Activated CD4-positive, alpha-beta memory T cell treated with anti-CD3 and anti-CD28 coated beads for 36 hours (primary cell): ENCODE measurements at regions not wholly inside any gene's neighbourhood (a gene's known extent, or its start where the extent isn't known, plus 50 kb on each side); places are given as distances from the start of the nearest gene placed in this dataset.

Source experiments
- CTCF ChIA-PET: fragments of 350-600 bp; sonication (Branson Sonifier 250); formaldehyde crosslinking; loops from one replicate; lab custom pipeline; 2021; ENCODE audit warnings: antibody characterized with exemption, inconsistent platforms; lab: Charles Lee
- POLR2A ChIA-PET: fragments of 350-600 bp; sonication (Branson Sonifier 250); formaldehyde crosslinking; loops from one replicate; lab custom pipeline; 2021; ENCODE audit warnings: antibody characterized with exemption; lab: Charles Lee
- DNase-seq: peaks from one replicate; pipeline ENCODE4 v3.0.0-alpha.2; 2020
- H3K27ac Mint-ChIP-seq: one replicate; pipeline ENCODE4 v1.8.0; 2021; ENCODE audit warnings: mixed read lengths
- H3K27me3 Mint-ChIP-seq: one replicate; pipeline ENCODE4 v1.8.0; 2021; ENCODE audit warnings: mixed read lengths
- H3K36me3 Mint-ChIP-seq: one replicate; pipeline ENCODE4 v1.8.0; 2021; ENCODE audit warnings: mixed read lengths
- H3K4me1 Mint-ChIP-seq: one replicate; pipeline ENCODE4 v1.8.0; 2021; ENCODE audit warnings: low read depth, mixed read lengths
- H3K4me3 Mint-ChIP-seq: one replicate; pipeline ENCODE4 v1.8.0; 2021; ENCODE audit warnings: mild to moderate bottlenecking, mixed read lengths
- H3K9me3 Mint-ChIP-seq: one replicate; pipeline ENCODE4 v1.8.0; 2021; ENCODE audit warnings: mixed read lengths
- intact Hi-C: fragments of 100-400 bp; cut with micrococcal nuclease; formaldehyde crosslinking; loops from one replicate; pipeline ENCODE4 v1.15.1; 2023

- no peak overlapping the region for H3K4me3 Mint-ChIP-seq
- H3K27me3 Mint-ChIP-seq: no peaks in the 10 kb centered on the region
- DNase-seq: no peak
- H3K36me3 Mint-ChIP-seq: no peaks in the 10 kb centered on the region
- H3K9me3 Mint-ChIP-seq: no peaks in the 10 kb centered on the region
- no peak overlapping the region for H3K27ac Mint-ChIP-seq
- no peaks in the 10 kb centered on the region for H3K4me1 Mint-ChIP-seq
- ChIA-PET CTCF (no interaction called here), POLR2A (no interaction called here)
- intact Hi-C loops: no loop called here
Observed at GRCh38 chr11:127249576-127249975, 249.0 kb upstream of the KIRREL3 start.

DNA sequence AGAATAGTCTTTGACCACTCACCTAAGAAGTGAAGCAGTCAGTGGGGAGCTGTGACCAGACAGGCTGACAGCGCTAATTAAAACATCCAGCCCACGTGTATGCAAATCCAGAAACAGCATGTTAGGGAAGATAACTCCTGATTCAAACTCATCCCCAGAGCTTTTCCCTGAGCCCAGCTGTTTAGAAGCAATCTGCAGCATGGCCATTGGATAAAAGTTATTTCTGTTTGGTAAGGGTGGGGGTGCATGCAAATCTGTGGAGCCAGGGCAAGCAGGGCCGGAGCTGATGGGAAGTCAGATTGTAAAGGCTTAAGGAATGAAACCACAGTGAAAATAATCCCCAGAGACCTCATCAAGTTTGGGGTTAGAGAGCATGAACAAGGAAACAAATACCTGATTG is 247.9 kb upstream of the KIRREL3 start:
- intact Hi-C loops: no loop called here
- Mint-ChIP-seq H3K27me3 (no peaks in the 10 kb centered on the region), H3K27ac (no peak overlapping the region), H3K36me3 (no peaks in the 10 kb centered on the region), H3K4me1 (no peaks in the 10 kb centered on the region), H3K9me3 (no peaks in the 10 kb centered on the region), H3K4me3 (no peak overlapping the region)
- POLR2A ChIA-PET: no interaction called here
- CTCF ChIA-PET: no interaction called here
- no peak for DNase-seq

DNA sequence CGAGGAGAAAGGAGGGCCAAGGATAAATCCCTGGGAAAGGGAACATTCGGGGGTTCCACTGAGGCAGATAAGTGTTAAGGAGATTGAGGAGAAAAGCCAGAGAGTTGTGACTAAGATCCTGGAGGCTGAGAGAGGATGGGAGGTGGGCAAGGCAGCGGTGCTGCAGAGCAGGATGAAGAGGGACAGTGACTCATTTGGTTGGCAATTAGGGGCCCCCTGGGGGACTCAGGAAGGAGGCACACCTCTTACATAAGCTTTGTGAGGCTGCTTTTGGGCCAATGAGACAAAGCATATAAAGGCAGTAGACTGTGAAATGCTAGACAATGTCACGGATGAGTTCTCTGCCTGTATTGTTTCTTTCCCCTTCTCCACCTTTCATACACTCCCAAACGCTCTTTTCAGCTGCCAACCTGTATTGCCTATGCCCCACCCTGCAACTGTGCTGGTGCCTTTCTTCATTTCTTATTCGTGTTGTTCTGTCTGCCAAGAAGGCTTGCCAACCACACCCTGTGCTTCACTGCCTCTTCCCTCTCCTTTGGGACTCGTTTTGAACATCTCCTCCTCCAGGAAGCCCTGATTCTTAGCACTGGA is 246.8 kb upstream of the KIRREL3 start:
- Mint-ChIP-seq H3K36me3 (no peaks in the 10 kb centered on the region), H3K27ac (no peak overlapping the region), H3K4me3 (no peak overlapping the region), H3K9me3 (no peaks in the 10 kb centered on the region), H3K27me3 (no peaks in the 10 kb centered on the region), H3K4me1 (no peaks in the 10 kb centered on the region)
- DNase-seq: no peak
- ChIA-PET POLR2A (no interaction called here), CTCF (no interaction called here)
- intact Hi-C loops: no loop called here

- CTCF ChIA-PET: no interaction called here
- Mint-ChIP-seq H3K9me3 (no peaks in the 10 kb centered on the region), H3K27me3 (no peaks in the 10 kb centered on the region), H3K4me1 (no peaks in the 10 kb centered on the region), H3K36me3 (no peaks in the 10 kb centered on the region), H3K27ac (no peak overlapping the region), H3K4me3 (no peak overlapping the region)
- intact Hi-C loops: no loop called here
- POLR2A ChIA-PET: no interaction called here
- no peak for DNase-seq
Observed at GRCh38 chr11:127242676-127243075, 242.1 kb upstream of the KIRREL3 start.

DNA sequence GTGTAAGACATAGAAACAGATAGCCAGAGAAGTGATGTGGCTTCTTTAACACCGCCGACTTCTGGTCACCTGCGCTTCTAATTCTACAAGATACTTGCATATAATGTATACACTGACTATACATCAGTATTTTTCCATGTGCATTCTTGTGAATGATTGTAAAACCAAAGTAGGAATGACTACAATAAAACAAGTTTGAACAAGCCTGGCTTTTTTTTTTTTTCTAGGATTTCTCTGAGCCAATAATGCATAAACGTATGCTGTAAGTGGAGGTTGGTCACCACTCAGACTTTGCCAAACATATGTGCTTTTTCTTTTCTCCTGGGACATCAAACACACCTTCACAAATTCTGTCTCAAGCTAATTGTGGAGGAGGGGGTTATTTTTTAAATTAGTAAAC is 237.8 kb upstream of the KIRREL3 start:
- Mint-ChIP-seq H3K4me3 (no peak overlapping the region), H3K36me3 (no peaks in the 10 kb centered on the region), H3K4me1 (no peaks in the 10 kb centered on the region), H3K27me3 (no peaks in the 10 kb centered on the region), H3K9me3 (no peaks in the 10 kb centered on the region), H3K27ac (no peak overlapping the region)
- intact Hi-C loops: no loop called here
- POLR2A ChIA-PET: no interaction called here
- no peak for DNase-seq
- CTCF ChIA-PET: no interaction called here

DNA sequence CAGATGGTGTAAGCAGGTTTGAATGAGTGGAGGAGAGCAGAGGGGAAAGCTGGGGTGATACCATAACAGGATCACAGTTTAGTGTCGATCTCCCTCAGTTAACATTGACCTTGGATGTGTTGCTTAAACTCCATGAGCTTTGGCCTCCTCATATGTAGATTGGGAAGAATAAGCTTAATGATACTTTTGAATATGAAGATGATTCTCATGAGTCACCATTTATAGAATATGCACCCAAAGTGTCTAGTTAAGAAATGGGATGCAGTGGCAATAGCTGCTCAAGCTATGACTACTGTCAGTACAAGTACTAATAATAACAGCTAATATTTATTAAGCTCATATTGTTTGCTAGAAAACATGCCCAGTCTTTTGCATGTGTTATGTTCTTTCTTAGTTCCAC is 236.2 kb upstream of the KIRREL3 start:
- no peaks in the 10 kb centered on the region for H3K4me1 Mint-ChIP-seq
- intact Hi-C loops: no loop called here
- no peak overlapping the region for H3K27ac Mint-ChIP-seq
- ChIA-PET CTCF (interaction anchor here (1.0 to 1.4 kb wide), 2 partner anchors 27 to 756 kb away, joined by 4 read pairs; no protein-coding TSS in a partner anchor), POLR2A (no interaction called here)
- no peaks in the 10 kb centered on the region for H3K36me3 Mint-ChIP-seq
- H3K9me3 Mint-ChIP-seq: no peaks in the 10 kb centered on the region
- H3K4me3 Mint-ChIP-seq: no peak overlapping the region
- DNase-seq: no peak
- H3K27me3 Mint-ChIP-seq: no peaks in the 10 kb centered on the region

DNA sequence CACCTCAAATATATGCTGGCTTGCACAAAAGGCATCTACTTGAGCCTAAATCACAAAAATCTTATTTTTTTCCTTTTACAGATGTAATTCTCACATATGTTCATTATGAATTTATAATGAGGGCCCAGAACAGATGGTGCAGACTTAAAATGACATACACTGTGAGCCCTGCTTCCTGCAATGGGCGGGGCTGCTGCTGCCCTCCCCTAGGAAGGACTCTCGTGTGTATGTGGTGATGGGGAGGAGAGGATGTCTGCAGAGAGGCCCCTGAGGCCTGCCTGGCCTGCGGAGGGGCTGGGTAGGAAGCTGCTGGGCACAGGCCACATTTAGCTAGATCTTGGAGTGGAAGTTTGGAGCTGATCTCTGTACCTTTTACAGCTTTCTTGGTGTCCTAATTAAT is 233.4 kb upstream of the KIRREL3 start:
- no peak for DNase-seq
- Mint-ChIP-seq H3K4me1 (no peaks in the 10 kb centered on the region), H3K36me3 (no peaks in the 10 kb centered on the region), H3K27ac (no peak overlapping the region), H3K27me3 (no peaks in the 10 kb centered on the region), H3K9me3 (no peaks in the 10 kb centered on the region), H3K4me3 (no peak overlapping the region)
- CTCF ChIA-PET: no interaction called here
- intact Hi-C loops: no loop called here
- POLR2A ChIA-PET: no interaction called here

DNA sequence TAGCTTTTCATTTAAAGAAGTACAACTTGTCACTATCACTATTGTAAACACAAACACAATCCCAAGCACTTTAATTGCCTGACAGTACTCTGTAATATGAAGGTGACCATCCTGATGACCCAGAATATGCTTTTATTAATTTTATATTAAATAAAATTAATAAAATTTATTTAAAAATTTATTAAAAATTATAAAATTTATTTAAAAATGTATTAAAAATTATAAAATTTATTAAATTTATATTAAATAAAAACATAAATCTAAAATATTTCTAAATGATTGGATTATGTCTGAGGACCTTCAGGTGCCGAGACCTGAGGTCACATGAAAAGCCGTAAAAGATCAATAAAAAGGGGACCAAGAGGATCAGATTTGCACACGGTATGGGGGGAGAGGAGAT is 229.8 kb upstream of the KIRREL3 start:
- intact Hi-C loops: no loop called here
- H3K27ac Mint-ChIP-seq: no peak overlapping the region
- H3K27me3 Mint-ChIP-seq: no peaks in the 10 kb centered on the region
- no peak for DNase-seq
- CTCF ChIA-PET: no interaction called here
- H3K4me1 Mint-ChIP-seq: no peaks in the 10 kb centered on the region
- no peak overlapping the region for H3K4me3 Mint-ChIP-seq
- POLR2A ChIA-PET: no interaction called here
- H3K36me3 Mint-ChIP-seq: no peaks in the 10 kb centered on the region
- no peaks in the 10 kb centered on the region for H3K9me3 Mint-ChIP-seq

DNA sequence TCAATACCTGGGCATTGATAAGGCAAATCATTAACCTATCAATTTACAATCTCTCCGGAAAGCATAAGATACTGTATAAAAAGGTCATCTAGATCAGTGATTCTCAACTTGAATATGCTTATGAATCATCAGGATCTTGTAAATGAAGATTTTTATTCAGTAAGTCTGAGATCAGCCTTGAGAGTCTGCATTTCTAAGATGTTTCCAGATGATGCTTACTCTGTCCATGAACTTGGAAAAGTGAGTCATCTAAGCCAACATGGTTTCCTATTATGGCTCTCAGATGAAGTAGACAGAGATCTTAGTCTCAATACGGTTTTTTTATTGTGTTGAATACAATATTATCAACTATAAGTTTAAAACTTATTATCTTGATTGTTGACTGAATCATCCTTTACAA is 226.4 kb upstream of the KIRREL3 start:
- no peak for DNase-seq
- POLR2A ChIA-PET: no interaction called here

GRCh38 chr11:127226380-127226779 is 225.8 kb upstream of the KIRREL3 start:
- ChIA-PET CTCF (no interaction called here), POLR2A (no interaction called here)
- no peak overlapping the region for H3K27ac Mint-ChIP-seq
- H3K9me3 Mint-ChIP-seq: no peaks in the 10 kb centered on the region
- H3K4me3 Mint-ChIP-seq: no peak overlapping the region
- no peak for DNase-seq
- intact Hi-C loops: no loop called here
- no peaks in the 10 kb centered on the region for H3K36me3 Mint-ChIP-seq
- no peaks in the 10 kb centered on the region for H3K27me3 Mint-ChIP-seq
- H3K4me1 Mint-ChIP-seq: no peaks in the 10 kb centered on the region

More for the DNA sequence above, 226.4 kb upstream of the KIRREL3 start:
- Mint-ChIP-seq H3K9me3 (no peaks in the 10 kb centered on the region), H3K4me3 (no peak overlapping the region), H3K27ac (no peak overlapping the region), H3K36me3 (no peaks in the 10 kb centered on the region), H3K4me1 (no peaks in the 10 kb centered on the region), H3K27me3 (no peaks in the 10 kb centered on the region)
- intact Hi-C loops: no loop called here
- CTCF ChIA-PET: no interaction called here

DNA sequence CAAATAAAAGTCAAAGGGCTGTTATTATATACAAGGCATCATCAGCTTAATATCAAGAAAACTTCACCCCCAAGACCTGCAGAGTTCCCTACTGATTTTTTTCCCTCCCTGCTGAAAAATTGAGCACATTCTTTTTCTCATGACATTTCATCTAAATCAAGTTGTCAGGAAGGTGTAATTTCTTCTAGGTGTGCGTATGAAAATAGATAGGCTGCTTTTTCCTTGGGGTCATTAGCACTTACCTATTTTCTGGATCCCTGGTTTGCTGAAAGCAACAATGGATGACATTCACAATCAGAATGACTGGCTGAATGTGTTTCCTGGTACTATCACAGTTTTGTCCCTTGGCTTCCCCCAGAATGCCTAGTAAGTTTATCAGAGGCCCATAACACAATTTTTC is 225.0 kb upstream of the KIRREL3 start:
- CTCF ChIA-PET: no interaction called here
- Mint-ChIP-seq H3K27me3 (no peaks in the 10 kb centered on the region), H3K27ac (no peak overlapping the region), H3K36me3 (no peaks in the 10 kb centered on the region), H3K4me1 (no peaks in the 10 kb centered on the region), H3K4me3 (no peak overlapping the region), H3K9me3 (no peaks in the 10 kb centered on the region)
- DNase-seq: no peak
- POLR2A ChIA-PET: no interaction called here
- intact Hi-C loops: no loop called here

GRCh38 chr11:127224276-127224675 is 223.7 kb upstream of the KIRREL3 start:
- intact Hi-C loops: no loop called here
- CTCF ChIA-PET: no interaction called here
- Mint-ChIP-seq H3K9me3 (no peaks in the 10 kb centered on the region), H3K36me3 (no peaks in the 10 kb centered on the region), H3K27me3 (no peaks in the 10 kb centered on the region), H3K4me3 (no peak overlapping the region), H3K27ac (no peak overlapping the region), H3K4me1 (no peaks in the 10 kb centered on the region)
- no peak for DNase-seq
- POLR2A ChIA-PET: no interaction called here

GRCh38 chr11:127223633-127224032 is 223.1 kb upstream of the KIRREL3 start:
- POLR2A ChIA-PET: no interaction called here

More at GRCh38 chr11:127223633-127224032, 223.1 kb upstream of the KIRREL3 start:
- CTCF ChIA-PET: no interaction called here
- H3K4me1 Mint-ChIP-seq: no peaks in the 10 kb centered on the region
- H3K4me3 Mint-ChIP-seq: no peak overlapping the region
- no peak overlapping the region for H3K27ac Mint-ChIP-seq
- no peaks in the 10 kb centered on the region for H3K9me3 Mint-ChIP-seq
- H3K36me3 Mint-ChIP-seq: no peaks in the 10 kb centered on the region
- H3K27me3 Mint-ChIP-seq: no peaks in the 10 kb centered on the region
- intact Hi-C loops: no loop called here
- no peak for DNase-seq
